Hematopoietic multipotent progenitor cell (in vitro differentiated cells): ENCODE measurements at regions not wholly inside any gene's neighbourhood (a gene's known extent, or its start where the extent isn't known, plus 50 kb on each side); places are given as distances from the start of the nearest gene placed in this dataset.
"Not testable (repeated sequence)": the region's sequence is repeated elsewhere in the genome, so short reads cannot be mapped to it uniquely, and the experiment has no call there.

Experiments
- DNase-seq, 3 donors: peaks; one replicate each; pipeline ENCODE4 v3.0.0-alpha.2; 2011 to 2015; ENCODE audit warnings: low read depth in 2 of 3, low spot score in 2 of 3

GRCh38 chrY:12358337-12358736, 342.7 kb upstream of the USP9Y start:
- no peak for DNase-seq

- DNase-seq = peak in 2 of 3 donors; percentile 36 to 67
Measured at GRCh38 chrY:12359867-12360266, 341.2 kb upstream of the USP9Y start.

GRCh38 chrY:12360496-12360895, 340.5 kb upstream of the USP9Y start:
- DNase-seq = no peak

DNA sequence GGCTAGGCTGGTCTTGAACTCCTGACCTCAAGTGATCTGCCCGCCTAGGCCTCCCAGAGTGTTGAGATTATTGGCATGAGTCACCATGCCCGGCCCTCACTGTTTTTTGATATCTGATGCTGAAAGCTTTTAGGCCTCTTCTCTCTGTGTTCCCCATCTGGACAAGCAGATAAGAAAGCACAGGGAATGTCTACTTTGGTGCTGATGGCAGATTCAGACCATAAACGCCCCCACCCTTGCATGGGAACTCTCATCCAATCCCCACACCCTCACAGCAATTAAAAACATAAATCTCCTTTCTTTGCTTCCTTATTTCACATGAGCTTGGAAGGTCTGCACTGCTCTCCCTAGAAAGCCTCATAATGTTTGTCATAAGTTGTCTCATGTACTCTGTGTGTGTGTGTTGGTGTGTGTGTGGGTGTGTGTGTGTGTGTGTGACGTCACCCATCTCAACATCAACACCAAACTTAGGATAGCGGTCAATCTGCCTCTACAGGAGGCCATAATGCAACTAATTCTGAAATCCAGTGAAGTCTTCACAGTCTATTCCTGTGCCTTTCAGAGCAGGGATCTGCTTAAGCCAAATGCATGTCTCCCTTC, 335.6 kb upstream of the USP9Y start:
- peak in 2 of 3 donors; percentile 32 to 67 for DNase-seq

DNA sequence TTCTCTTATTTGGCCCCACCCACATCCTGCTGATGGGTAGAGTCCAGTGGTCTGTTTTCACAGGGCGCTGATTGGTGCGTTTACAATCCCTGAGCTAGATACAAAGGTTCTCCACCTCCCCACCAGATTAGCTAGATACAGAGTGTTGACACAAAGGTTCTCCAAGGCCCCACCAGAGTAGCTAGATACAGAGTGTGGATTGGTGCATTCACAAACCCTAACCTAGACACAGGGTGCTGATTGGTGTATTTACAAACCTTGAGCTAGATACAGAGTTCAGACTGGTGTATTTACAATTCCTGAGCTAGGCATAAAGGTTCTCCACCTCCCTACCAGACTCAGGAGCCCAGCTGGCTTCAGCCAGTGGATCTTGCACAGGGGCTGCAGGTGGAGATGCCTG, 326.4 kb upstream of the USP9Y start:
- DNase-seq = not testable (repeated sequence)

- DNase-seq = peak in 2 of 3 donors; percentile 15 to 28
Measured at GRCh38 chrY:12391655-12392559, 309.1 kb upstream of the USP9Y start.

DNA sequence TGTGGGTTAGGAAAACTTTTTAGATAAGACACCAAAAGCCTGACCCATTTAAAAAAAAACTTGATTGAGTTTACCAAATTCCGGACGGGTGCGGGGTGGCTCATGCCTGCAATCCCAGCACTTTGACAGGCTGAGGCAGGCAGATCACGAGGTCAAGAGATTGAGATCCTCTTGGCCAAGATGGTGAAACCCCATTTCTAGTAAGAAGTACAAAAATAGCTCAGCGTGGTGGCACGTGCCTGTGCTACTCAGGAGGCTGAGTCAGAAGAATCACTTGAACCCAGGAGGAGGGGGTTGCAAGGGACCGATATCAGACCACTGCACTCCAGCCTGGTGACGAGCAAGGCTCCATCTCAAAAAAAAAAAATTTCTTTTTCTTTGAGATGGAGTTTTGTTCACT, 307.8 kb upstream of the USP9Y start:
- DNase-seq = no peak

DNA sequence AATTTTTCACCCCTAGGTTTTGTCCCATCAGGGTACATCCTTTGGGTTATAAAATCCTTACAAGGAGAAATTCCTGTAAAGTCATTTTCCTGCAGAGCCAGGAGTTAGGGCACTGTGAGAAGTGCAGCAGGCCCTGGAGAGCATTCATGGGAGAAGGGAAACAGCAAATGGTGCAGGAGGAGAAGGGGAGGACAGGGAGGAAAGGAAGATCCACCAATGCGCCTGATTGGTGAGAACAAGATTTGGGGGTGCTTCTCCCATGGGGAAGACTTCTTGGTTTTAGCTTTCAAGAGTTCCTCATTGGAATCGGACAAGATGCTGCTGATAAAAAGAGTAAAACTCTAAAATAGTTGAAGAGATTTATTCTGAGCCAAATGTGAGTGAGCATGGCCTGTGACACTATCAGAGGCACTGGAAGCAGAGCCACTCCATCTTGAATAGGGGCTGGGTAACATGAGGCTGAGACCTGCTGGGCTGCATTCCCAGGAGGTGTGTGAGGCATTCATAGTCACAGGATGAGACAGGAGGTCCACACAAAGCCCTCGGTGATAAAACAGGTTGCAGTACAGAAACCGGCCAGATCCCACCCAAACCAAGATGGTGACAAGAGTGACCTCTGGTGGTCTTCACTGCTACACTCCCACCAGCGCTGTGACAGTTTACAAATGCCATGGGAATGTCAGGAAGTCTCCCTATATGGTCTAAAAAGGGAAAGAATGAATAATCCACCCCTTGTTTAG, 305.5 kb upstream of the USP9Y start:
- peak in 2 of 3 donors; percentile 6 to 11 for DNase-seq

- DNase-seq = no peak
Measured at GRCh38 chrY:12403916-12404315, 297.1 kb upstream of the USP9Y start.

DNA sequence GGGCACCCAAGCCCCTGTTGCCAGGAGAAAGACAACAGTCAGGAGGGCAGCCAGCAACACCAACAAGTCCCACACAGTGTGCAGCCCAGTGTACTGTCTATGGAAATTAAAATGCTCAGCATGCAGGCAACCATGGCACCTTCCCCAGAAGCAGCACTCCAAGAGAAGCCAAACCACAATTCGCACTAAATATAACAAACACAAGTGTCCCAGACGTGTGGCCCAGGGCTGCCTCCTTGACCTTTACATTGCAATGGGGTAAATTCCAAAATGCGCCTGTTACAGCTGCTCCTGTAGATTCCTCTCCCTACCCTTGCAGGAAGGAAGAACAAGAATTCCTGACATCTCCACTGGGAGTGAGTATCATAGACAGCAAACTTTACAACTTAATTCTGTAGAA, 292.8 kb upstream of the USP9Y start:
- no peak for DNase-seq

DNA sequence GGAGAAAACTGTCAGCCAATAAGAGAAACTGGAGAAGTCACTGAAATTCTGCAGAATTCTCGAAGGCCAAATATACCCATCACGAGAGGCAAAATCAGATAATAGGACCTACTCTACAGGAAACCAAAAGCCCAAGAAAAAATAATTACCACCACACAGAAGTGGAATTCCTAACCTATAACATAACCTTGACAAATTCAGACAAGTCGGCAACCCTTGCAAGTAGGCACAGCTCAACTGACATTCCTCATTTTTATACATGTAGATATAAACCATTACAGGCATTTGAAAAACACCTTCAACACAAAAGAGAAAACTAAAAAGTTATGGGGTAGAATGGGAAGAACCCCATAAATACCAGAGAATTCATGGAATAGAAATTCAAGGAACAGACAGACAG, 290.3 kb upstream of the USP9Y start:
- no peak for DNase-seq

GRCh38 chrY:12421072-12421787, 279.8 kb upstream of the USP9Y start:
- DNase-seq = peak in 1 of 3 donors; percentile 24

GRCh38 chrY:12421788-12422124, 279.3 kb upstream of the USP9Y start:
- no peak for DNase-seq

DNA sequence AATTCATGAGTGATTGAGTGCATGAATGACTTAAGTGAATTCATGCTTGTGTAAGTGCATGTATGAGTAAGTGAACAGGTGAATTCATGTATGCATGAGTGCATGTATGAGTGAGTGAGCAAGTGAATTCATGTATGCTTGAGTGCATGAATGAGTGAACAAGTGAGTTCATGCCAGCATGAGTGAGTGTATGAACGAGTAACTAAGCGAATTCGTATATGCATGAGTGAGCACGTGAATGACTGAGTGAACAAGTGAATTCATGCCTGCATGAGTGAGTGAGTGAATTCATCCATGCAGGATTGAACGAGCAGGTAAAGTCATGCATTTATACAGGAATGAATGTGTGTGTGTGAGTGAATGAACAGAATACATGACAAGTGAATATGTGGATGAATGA, 278.5 kb upstream of the USP9Y start:
- no peak for DNase-seq

GRCh38 chrY:12423416-12424252, 277.4 kb upstream of the USP9Y start:
- peak in 1 of 3 donors; percentile 4 for DNase-seq

GRCh38 chrY:12425506-12425905, 275.5 kb upstream of the USP9Y start:
- no peak for DNase-seq

- DNase-seq = no peak
Measured at GRCh38 chrY:12427361-12427760, 273.7 kb upstream of the USP9Y start.

GRCh38 chrY:12431546-12431945, 269.5 kb upstream of the USP9Y start:
- DNase-seq = no peak

- DNase-seq = not testable (repeated sequence)
Measured at GRCh38 chrY:12438823-12439222, 262.2 kb upstream of the USP9Y start.

GRCh38 chrY:12444200-12444599, 256.8 kb upstream of the USP9Y start:
- DNase-seq = no peak
